ENCODE measurements at regions not wholly inside any gene's neighbourhood (a gene's known extent, or its start where the extent isn't known, plus 50 kb on each side); places are given as distances from the start of the nearest gene placed in this dataset.

DNA sequence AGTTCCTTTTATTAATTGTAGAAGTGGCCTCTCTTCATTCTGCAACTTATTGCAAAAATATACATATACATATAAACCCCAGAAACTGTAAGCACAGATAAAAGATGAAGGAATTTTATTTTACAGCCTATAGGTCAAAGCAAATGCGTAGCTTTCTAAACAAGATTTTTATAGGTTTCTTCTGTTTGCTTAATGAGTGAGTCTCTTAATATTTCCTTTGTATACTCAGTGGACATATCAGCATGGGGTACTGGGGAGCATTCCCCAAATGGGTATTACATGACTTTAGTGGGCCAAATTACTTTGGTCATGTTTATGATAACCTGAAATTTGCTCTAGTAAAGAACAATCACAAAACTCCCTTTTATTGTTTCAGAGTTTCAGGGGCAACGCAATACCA, 1698.6 kb upstream of the IGFBP7 start:
- ATAC-seq (ENCODE audit: low FRiP score) (no peak), DNase-seq (ENCODE audit: low spot score) (no peak)
- TF ChIP-seq, protein P1, sequence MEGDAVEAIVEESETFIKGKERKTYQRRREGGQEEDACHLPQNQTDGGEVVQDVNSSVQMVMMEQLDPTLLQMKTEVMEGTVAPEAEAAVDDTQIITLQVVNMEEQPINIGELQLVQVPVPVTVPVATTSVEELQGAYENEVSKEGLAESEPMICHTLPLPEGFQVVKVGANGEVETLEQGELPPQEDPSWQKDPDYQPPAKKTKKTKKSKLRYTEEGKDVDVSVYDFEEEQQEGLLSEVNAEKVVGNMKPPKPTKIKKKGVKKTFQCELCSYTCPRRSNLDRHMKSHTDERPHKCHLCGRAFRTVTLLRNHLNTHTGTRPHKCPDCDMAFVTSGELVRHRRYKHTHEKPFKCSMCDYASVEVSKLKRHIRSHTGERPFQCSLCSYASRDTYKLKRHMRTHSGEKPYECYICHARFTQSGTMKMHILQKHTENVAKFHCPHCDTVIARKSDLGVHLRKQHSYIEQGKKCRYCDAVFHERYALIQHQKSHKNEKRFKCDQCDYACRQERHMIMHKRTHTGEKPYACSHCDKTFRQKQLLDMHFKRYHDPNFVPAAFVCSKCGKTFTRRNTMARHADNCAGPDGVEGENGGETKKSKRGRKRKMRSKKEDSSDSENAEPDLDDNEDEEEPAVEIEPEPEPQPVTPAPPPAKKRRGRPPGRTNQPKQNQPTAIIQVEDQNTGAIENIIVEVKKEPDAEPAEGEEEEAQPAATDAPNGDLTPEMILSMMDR (IDR thresholded peaks at IDR 0.05): no peak

DNA sequence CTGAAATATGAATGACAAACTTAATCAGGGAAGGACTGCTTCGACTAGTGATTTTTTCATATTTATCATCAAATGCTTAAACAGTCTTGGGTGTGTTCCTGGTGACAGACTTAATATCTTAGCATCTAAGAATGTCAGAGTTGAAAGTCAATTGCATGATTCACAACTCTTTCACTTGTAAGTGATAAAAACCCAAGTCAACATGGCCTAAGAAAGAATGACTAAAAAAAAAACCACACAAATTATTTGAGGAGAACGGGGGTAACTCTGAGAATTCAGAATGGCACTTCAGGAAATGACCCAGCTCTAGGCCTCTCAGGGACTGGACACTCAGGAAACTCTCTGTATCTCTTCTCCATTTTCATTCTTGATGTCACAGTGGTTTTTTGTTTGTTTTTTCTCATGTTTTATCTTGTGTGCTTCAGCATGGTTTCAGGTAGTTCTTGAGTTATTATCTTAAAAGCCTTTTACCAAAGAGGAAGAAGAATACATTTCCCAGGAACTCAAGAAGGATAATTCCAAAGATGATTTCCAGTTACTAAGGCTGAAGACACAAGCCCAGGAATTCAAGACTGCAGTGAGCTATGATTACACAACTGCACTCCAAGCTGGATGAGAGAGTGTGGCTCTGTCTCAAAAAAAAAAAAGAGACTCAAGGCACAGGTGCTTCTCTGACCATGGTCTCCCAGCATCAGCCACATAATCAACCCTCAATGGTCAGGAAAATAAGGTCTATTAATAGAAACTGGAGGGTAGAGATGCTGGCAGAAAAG, 1697.8 kb upstream of the IGFBP7 start:
- TF ChIP-seq, protein P1 (IDR thresholded peaks at IDR 0.05): no peak
- no peak for DNase-seq (ENCODE audit: low spot score)
- no peak for ATAC-seq (ENCODE audit: low FRiP score)

DNA sequence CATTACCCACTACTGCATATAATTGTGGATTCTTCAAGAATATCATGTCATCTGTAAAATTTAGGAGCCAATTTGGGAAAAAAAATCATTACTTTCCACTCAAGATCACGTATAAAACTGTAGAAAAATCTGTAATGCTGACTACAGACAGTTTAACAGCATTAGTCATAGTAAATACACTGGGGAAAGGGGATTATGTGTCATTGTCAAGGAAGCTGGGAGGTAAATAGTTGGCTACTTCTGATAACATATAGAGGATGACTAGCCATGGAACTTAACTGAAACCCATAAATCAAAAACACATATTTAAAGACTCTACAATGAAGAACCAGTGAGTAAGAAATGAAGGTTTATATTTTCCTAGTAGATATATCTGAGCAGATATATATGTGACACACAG, 1666.4 kb upstream of the IGFBP7 start:
- TF ChIP-seq, protein P1 (IDR thresholded peaks at IDR 0.05): no peak
- no peak for DNase-seq (ENCODE audit: low spot score)
- ATAC-seq (ENCODE audit: low FRiP score): no peak

DNA sequence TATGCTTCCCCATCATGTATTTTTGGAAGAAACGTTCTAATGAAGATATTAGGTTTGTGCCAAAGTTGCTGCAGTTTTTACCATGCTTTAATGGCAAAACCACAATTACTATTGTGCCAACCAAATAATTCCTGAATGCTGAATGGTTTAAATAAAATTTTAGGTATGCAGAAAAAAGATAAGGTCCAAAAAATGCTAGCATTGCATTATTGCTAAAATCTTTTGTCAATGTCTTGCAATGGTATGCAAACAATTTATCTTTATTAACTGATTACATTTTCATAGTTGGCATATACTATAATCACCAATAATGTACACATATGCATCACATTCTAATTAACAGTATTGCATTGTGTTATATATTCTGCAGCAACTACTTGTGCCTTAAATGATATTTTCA, 1657.4 kb upstream of the IGFBP7 start:
- DNase-seq (ENCODE audit: low spot score): no peak
- TF ChIP-seq, protein P1 (IDR thresholded peaks at IDR 0.05): no peak
- ATAC-seq (ENCODE audit: low FRiP score): no peak

DNA sequence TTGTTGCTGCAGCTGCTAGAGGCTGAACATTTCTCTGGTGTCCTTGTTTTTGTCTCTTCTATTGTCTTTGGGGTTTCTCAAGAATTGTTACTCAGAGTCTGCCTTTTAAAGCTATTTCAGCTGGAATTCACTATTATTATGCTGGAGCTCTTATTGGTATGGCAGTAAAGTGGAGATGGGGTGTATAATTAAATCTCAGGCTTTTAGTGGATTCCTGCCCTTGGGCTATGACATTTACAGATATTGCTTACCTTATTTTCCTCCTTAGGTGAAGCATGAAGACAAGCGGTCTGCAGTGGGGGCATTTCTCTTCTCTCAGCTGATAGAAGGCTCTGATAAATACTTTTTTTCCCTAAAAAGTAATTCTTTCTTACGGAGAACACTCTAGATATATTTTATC, 1656.6 kb upstream of the IGFBP7 start:
- ATAC-seq (ENCODE audit: low FRiP score) (no peak), DNase-seq (ENCODE audit: low spot score) (no peak)
- TF ChIP-seq, protein P1 (IDR thresholded peaks at IDR 0.05): no peak

DNA sequence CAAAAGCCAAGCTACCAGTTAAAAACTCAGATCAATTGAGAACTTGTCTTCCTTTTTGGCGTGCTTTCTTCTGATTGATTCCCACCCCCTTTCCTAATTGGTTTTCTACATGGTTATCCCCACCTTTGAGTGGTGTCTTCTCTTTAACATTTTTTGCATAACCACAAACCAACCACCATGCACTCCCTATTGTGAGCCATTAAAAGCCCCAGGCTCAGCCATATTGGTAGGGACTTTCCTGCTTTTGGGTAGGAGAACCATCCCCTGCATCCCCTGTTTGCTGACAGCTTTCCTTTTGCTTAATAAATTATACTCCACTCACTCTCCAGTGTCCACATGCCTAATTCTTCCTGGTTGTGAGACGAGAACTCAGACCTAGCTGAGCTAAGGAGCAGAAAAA, 1651.4 kb upstream of the IGFBP7 start:
- DNase-seq (ENCODE audit: low spot score): no peak
- ATAC-seq (ENCODE audit: low FRiP score): no peak
- TF ChIP-seq, protein P1 (IDR thresholded peaks at IDR 0.05): no peak

DNA sequence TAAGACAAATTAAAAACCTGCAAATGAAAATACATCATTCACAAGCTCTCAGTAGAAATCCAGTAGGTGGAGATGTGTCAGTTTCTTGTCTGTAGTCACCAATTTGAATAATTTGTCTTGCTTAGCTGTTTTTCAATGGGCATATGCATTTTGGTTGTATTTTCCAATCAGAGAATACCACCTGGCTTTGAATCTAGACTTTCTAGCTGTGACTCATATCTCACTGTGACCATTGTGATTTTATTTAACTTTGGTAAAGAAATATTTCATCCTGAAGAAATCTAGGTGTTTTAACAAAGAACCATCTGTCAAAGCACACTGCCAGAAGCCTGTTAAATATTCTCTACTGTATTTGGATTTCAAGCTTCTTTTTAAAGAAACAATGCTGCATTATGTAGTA, 1650.6 kb upstream of the IGFBP7 start:
- ATAC-seq (ENCODE audit: low FRiP score) (no peak), DNase-seq (ENCODE audit: low spot score) (no peak)
- TF ChIP-seq, protein P1 (IDR thresholded peaks at IDR 0.05): no peak

Data from omental fat pad (tissue), 3 donors.